G401.6 (cell line): ENCODE measurements at regions not wholly inside any gene's neighbourhood (a gene's known extent, or its start where the extent isn't known, plus 50 kb on each side); places are given as distances from the start of the nearest gene placed in this dataset.
A peak's percentile ranks its signal among the peaks of the same experiment; 100 is the strongest.
"Not testable (repeated sequence)": the region's sequence is repeated elsewhere in the genome, so short reads cannot be mapped to it uniquely, and the experiment has no call there.

Source experiments
- FAIRE-seq: peaks from 2 replicates; lab custom pipeline; 2012; peaks lifted over from hg19 to GRCh38; lab: Jason Lieb, UNC

GRCh38 chr5:58200451-58200850 lies 259.4 kb downstream of the PLK2 start:
- no peak for FAIRE-seq

- no peak for FAIRE-seq
These were observed 260.8 kb downstream of the PLK2 start for GRCh38 chr5:58199087-58199486.

GRCh38 chr5:58198330-58198729 lies 261.6 kb downstream of the PLK2 start:
- no peak for FAIRE-seq

GRCh38 chr5:58197875-58198274 lies 262.0 kb downstream of the PLK2 start:
- no peak for FAIRE-seq

- no peak for FAIRE-seq
These were observed 268.4 kb downstream of the PLK2 start for GRCh38 chr5:58191443-58191842.

- FAIRE-seq, result no peak
These were observed 271.6 kb downstream of the PLK2 start for GRCh38 chr5:58188262-58188651.

- no peak for FAIRE-seq
These were observed 272.2 kb downstream of the PLK2 start for GRCh38 chr5:58187432-58188261.

- FAIRE-seq, result no peak
These were observed 274.1 kb downstream of the PLK2 start for GRCh38 chr5:58185801-58186200.

GRCh38 chr5:58185397-58185796 lies 274.5 kb downstream of the PLK2 start:
- no peak for FAIRE-seq

- FAIRE-seq, result no peak
These were observed 275.0 kb downstream of the PLK2 start for GRCh38 chr5:58184910-58185309.

- FAIRE-seq, result no peak
These were observed 276.1 kb downstream of the PLK2 start for GRCh38 chr5:58183786-58184085.

GRCh38 chr5:58183078-58183785 lies 276.7 kb downstream of the PLK2 start:
- FAIRE-seq, result no peak

GRCh38 chr5:58182287-58182841 lies 277.5 kb downstream of the PLK2 start:
- FAIRE-seq, result no peak

- no peak for FAIRE-seq
These were observed 278.2 kb downstream of the PLK2 start for GRCh38 chr5:58181578-58182286.

GRCh38 chr5:58172946-58173345 lies 286.9 kb downstream of the PLK2 start:
- no peak for FAIRE-seq

GRCh38 chr5:58165152-58165551 lies 294.7 kb downstream of the PLK2 start:
- FAIRE-seq, result no peak

GRCh38 chr5:58161889-58162288 lies 298.0 kb downstream of the PLK2 start:
- FAIRE-seq, result not testable (repeated sequence)

- no peak for FAIRE-seq
These were observed 302.7 kb downstream of the PLK2 start for GRCh38 chr5:58156973-58157701.

GRCh38 chr5:58156361-58156760 lies 303.5 kb downstream of the PLK2 start:
- FAIRE-seq, result no peak

- FAIRE-seq, result no peak
These were observed 306.6 kb downstream of the PLK2 start for GRCh38 chr5:58153255-58153654.

- FAIRE-seq, result peak; percentile 81
These were observed 308.5 kb downstream of the PLK2 start for GRCh38 chr5:58151414-58151813.

- no peak for FAIRE-seq
These were observed 309.0 kb downstream of the PLK2 start for GRCh38 chr5:58150926-58151325.
